Rectal smooth muscle tissue (tissue), 1 donor: ENCODE measurements at regions not wholly inside any gene's neighbourhood (a gene's known extent, or its start where the extent isn't known, plus 50 kb on each side); places are given as distances from the start of the nearest gene placed in this dataset.

Experiments used
- H3K27ac ChIP-seq: one replicate; pipeline ENCODE4 v1.7.0; 2013; ENCODE audit warnings: low read depth, low read length, inconsistent platforms
- H3K27me3 ChIP-seq: one replicate; pipeline ENCODE4 v1.7.0; 2013; ENCODE audit warnings: low read length; ENCODE audit not compliant: control insufficient read depth, insufficient read depth
- H3K36me3 ChIP-seq: one replicate; pipeline ENCODE4 v1.7.0; 2013; ENCODE audit warnings: low read length; ENCODE audit not compliant: control insufficient read depth, insufficient read depth
- H3K4me1 ChIP-seq: one replicate; pipeline ENCODE4 v1.7.0; 2013; ENCODE audit warnings: low read length; ENCODE audit not compliant: control insufficient read depth, insufficient read depth
- H3K4me3 ChIP-seq: one replicate; pipeline ENCODE4 v1.7.0; 2013; ENCODE audit warnings: low read length
- H3K9ac ChIP-seq: one replicate; pipeline ENCODE4 v1.7.0; 2013; ENCODE audit warnings: low read length

DNA sequence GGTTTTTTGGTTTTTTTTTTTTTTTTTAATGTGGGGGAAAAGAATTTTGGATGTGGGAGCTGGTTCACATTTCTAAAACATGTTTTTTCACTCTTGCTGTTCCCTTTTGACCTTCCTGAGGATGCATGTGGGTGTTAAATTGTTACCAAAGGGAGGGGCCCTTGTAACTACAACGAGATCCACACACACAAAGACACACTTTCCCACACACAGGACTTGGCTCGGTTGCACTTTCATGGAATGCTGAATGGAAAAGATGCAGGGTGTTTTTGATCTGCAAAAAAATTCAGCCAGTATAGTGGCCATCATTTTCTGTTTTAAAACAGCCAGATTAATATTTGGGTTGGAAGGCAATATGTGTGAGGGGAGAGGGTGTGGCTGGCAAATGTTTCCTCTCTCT is 576.9 kb downstream of the EBF1 start:
- Histone ChIP-seq H3K27ac (no peak overlapping the region), H3K9ac (no peak overlapping the region), H3K4me3 (no peak overlapping the region), H3K4me1 (no peaks in the 10 kb centered on the region), H3K27me3 (no peaks in the 10 kb centered on the region), H3K36me3 (no peaks in the 10 kb centered on the region)

DNA sequence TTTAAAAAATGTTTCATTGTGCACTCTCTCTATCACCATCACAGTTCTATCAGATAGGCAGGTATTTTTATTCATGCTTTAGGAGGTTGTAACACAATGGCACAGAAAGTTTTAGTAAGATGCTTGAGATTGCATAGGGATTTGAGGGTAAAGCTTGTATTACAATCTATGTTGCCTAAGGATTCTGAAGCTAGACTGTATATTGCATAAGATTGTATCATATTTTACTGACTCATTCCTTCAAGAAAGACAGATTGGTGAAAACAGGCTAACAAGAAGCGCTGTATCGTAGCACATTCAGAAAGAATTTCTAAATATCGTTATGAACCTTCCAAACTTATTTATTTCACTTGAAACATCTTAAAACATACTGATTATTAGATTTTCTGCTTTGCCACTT is 577.7 kb downstream of the EBF1 start:
- H3K4me3 ChIP-seq = no peak overlapping the region
- H3K9ac ChIP-seq = no peak overlapping the region
- no peaks in the 10 kb centered on the region for H3K36me3 ChIP-seq
- H3K27ac ChIP-seq = no peak overlapping the region
- no peaks in the 10 kb centered on the region for H3K4me1 ChIP-seq
- H3K27me3 ChIP-seq = no peaks in the 10 kb centered on the region

DNA sequence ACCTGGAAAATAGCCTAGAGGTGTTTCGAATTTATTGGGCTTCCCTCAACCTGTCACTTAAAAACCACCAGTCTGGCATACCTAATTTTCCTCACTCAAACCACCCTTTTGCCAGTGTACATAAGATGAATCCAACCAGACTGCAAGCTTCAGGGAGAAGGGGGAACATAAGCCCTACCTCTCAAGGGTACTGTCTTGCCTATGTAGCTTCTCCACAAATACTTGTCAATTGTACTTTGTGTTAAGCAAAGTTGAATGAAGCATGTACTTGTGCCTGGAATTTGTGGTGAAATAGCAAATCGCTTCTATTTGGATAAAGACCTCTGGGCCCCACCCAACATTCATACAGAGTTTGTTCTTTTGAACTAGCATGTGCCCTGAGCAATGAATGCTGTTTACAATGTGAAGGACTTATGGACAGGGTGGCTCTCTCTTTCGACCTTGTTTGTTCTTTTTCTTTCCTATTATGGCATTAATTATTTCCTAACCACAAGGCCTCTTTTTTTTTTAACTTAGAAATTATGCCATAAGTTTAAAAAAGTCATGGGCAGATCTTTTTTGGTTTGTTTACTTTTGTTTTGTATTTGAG is 580.2 kb downstream of the EBF1 start:
- Histone ChIP-seq H3K27ac (no peak overlapping the region), H3K36me3 (no peaks in the 10 kb centered on the region), H3K4me1 (no peaks in the 10 kb centered on the region), H3K27me3 (no peaks in the 10 kb centered on the region), H3K9ac (no peak overlapping the region), H3K4me3 (no peak overlapping the region)

DNA sequence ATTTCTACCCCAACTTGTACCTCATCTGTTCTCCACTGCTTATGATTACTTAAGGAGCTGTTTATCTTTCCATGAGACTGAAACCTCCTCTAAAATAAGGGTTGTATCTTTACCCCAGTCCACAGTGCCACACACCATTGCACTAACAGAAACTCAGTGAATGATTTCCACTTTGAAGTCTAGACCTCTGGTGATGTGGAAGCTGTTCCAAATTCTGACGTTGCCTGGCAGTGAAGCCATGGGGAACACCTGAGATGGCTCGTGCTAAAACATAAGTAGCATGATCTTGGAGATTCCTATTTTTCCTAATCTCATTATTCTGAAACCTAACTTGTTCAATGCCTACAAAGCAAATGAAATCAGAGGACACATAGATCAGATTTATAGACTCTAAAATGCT is 583.2 kb downstream of the EBF1 start:
- Histone ChIP-seq H3K36me3 (no peaks in the 10 kb centered on the region), H3K4me1 (no peaks in the 10 kb centered on the region), H3K27ac (no peak overlapping the region), H3K27me3 (no peaks in the 10 kb centered on the region), H3K4me3 (no peak overlapping the region), H3K9ac (no peak overlapping the region)

DNA sequence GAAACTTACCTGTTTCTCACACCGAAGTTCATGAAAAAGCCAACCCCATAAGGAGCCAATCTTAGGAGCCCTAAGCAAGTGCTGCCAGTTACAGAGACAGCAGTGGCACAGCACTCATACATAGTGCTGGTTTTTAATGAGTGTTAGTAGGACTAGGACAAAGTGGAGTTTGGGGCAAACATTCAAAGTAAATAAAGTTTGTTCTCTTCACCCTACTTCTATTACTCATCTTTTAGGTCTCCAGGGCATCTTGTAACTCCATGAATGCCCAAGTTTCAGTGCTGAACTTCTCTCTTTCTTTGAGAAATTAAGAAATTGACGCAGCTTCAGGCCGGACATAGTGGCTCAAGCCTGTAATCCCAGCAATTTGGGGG is 584.7 kb downstream of the EBF1 start:
- H3K4me1 ChIP-seq = no peaks in the 10 kb centered on the region
- H3K4me3 ChIP-seq = no peak overlapping the region
- no peaks in the 10 kb centered on the region for H3K27me3 ChIP-seq
- H3K36me3 ChIP-seq = no peaks in the 10 kb centered on the region
- H3K9ac ChIP-seq = no peak overlapping the region
- no peak overlapping the region for H3K27ac ChIP-seq

DNA sequence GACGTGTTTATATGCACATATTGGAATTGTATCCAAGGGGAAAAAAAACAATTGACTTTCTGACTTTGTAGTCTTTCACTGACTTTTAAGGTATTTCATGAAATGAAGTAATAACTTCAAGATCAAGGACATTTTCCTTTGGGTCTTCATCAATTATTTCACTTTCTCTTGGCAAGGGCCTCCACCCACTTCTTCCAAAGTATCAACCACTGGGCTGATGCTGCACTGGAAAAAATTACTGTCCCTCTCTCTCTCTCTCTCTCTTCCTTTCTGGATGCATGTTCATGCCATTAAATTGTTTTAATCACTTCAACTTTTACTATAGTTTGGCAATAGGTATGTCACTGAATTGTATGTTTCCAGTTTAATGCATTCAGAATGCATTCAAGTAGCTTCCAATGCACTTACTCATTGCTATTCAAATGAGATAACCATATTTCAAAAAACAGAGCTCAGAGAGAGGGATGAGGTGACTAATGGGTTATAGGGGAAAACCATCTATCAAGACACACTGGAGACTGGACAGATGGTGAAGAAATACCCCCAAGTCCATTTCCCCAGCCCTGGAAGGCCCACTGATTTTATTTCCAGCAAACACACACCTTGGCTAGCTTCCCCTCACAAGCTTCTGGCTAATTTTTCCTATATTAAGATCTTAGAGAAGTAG is 585.3 kb downstream of the EBF1 start:
- H3K36me3 ChIP-seq = no peaks in the 10 kb centered on the region
- no peak overlapping the region for H3K27ac ChIP-seq
- H3K27me3 ChIP-seq = no peaks in the 10 kb centered on the region
- H3K4me3 ChIP-seq = no peak overlapping the region
- H3K4me1 ChIP-seq = no peaks in the 10 kb centered on the region
- no peak overlapping the region for H3K9ac ChIP-seq

DNA sequence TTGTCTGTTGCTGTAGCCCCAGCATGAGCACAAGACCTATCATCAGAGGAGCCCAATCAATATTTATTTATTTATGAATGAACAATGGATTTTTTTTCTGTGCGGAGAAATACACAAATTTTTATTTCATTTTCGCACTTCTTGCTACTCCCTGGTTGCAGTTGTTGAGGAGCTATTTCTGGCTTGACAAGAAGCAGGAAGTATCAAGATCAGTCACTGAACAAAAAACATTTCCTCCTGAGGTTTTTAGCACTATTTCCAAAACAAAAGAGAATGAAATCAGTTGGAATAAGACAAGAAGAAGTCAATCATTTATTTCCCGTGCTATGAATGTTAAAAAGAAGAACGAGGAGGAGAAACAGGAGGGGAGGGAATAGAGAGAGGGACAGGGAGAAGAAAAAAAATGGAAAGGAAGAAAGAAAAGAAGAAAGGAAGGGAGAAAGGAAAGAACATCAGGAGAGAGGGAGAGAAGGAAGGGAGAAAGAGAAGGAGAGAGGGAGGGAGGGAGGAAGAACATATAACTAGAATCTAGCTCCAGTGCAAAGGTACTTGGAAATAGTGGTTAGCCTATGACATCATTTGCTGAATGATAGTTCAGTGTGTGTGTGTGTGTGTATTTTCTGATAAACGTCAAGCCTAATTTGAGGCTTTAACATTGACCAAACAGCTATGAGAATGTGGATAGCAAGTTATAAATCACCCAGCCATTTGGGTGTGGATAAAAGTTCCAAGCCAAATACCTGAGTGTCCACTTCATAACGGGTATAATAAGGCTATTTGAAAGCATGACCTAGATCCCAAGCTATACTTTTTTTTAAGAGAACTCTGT is 586.0 kb downstream of the EBF1 start:
- Histone ChIP-seq H3K4me1 (no peaks in the 10 kb centered on the region), H3K36me3 (no peaks in the 10 kb centered on the region), H3K9ac (no peak overlapping the region), H3K27ac (no peak overlapping the region), H3K27me3 (no peaks in the 10 kb centered on the region), H3K4me3 (no peak overlapping the region)

DNA sequence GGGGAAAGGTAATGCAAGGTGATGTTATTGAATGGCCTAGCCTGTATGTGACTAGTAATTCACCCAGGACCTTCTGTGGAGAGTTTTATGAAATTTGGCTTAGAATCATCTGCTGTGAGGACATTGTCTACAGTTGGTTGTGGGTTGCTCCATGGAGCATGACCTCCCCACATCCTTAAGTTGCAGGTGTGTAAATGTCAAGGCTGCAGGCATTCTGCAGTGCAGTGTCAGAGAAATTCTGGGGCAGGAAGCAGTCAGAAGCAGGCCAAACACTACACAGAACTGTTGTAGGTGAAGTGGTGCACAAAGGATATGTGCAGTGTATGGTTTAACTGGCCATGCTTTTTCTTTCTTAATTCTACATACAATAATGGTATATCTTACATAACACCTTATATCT is 588.3 kb downstream of the EBF1 start:
- Histone ChIP-seq H3K4me3 (no peak overlapping the region), H3K27me3 (no peaks in the 10 kb centered on the region), H3K27ac (no peak overlapping the region), H3K9ac (no peak overlapping the region), H3K36me3 (no peaks in the 10 kb centered on the region), H3K4me1 (no peaks in the 10 kb centered on the region)

DNA sequence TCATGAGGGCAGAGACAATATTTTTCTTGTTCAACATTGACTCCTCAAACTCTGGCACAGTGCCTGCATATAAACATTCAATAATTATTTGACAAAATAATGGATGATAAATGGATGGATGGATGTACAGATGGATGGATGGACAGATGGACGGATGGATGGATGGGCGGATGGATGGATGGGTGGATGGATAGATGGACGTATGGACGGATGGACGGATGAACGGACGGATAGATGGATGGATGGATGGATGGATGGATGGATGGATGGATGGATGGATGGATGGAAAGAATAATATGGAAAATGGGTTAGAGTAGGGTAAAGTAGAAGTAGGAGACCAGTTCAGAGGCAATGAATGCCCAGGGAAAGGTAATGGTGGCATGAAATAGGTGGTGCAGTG is 589.2 kb downstream of the EBF1 start:
- Histone ChIP-seq H3K4me3 (no peak overlapping the region), H3K27ac (no peak overlapping the region), H3K9ac (no peak overlapping the region), H3K4me1 (no peaks in the 10 kb centered on the region), H3K36me3 (no peaks in the 10 kb centered on the region), H3K27me3 (no peaks in the 10 kb centered on the region)

DNA sequence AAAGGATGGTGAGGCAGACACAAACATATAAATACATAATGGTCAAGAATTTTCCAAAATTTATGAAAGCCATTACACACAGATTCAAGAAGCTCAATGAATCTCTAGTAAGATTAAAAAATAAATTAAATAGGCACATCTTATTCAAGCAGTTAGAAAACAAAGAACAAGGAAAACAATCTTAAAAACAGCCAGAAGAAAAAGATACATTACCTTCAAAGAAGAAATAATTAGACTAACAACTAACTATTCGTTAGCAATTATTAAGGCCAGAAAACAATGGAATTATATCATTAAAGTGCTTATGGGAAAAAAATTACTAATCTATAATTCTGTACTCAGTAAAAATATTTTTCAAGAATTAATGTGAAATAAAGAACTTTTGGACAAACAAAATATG is 593.1 kb downstream of the EBF1 start:
- H3K9ac ChIP-seq = no peak overlapping the region
- no peak overlapping the region for H3K27ac ChIP-seq
- no peak overlapping the region for H3K4me3 ChIP-seq
- H3K4me1 ChIP-seq = no peaks in the 10 kb centered on the region
- no peaks in the 10 kb centered on the region for H3K27me3 ChIP-seq
- H3K36me3 ChIP-seq = no peaks in the 10 kb centered on the region

DNA sequence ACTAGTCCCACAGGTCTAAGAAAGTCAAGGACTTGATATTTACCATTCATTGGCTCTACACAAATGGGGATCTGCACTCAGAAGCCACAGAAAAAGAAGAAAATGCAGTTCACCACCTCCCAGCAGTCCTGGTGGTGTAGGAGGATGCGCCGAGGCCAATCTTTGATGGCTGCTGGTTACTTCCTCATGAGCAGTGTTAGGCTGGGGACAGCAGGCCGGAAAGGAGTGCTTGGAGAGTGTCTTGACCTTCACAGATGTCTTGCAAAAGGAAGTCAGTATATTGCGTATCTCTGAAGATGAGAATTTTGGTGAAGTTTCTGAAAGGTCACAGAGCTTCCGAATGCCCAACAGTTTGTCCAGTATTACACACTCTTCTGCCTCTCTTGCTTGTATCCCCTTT is 597.0 kb downstream of the EBF1 start:
- no peak overlapping the region for H3K4me3 ChIP-seq
- no peak overlapping the region for H3K9ac ChIP-seq
- no peaks in the 10 kb centered on the region for H3K27me3 ChIP-seq
- no peaks in the 10 kb centered on the region for H3K36me3 ChIP-seq
- no peak overlapping the region for H3K27ac ChIP-seq
- H3K4me1 ChIP-seq = no peaks in the 10 kb centered on the region

DNA sequence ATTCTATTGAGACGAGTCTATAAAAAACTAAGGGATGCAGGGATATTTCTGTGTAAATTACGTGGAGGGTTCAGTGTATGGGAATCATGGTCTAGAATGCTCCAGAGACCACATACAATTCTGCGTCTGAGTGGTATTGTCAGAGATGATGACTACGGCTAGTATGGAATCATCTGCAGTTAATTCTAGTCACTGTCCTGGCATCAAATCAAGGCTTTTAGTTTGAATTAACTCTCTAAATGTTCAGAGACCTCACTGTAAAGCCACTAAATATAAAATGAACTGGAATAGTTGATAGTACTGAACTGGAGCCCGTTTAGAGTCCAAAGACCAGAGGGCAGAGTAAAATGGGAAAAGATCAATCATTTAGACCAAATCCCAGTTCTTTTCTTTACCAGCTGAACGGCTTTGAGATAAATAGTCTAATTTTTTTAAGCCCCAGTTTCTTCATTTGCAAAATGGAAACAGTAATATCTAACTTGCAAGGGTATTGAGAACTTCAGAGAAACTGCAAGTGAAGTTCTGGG is 599.8 kb downstream of the EBF1 start:
- H3K36me3 ChIP-seq = no peaks in the 10 kb centered on the region
- no peak overlapping the region for H3K27ac ChIP-seq
- H3K9ac ChIP-seq = no peak overlapping the region
- H3K27me3 ChIP-seq = no peaks in the 10 kb centered on the region
- H3K4me3 ChIP-seq = no peak overlapping the region
- no peaks in the 10 kb centered on the region for H3K4me1 ChIP-seq
